ENCODE measurements at regions not wholly inside any gene's neighbourhood (a gene's known extent, or its start where the extent isn't known, plus 50 kb on each side); places are given as distances from the start of the nearest gene placed in this dataset.
A peak's percentile ranks its signal among the peaks of the same experiment; 100 is the strongest.

DNA sequence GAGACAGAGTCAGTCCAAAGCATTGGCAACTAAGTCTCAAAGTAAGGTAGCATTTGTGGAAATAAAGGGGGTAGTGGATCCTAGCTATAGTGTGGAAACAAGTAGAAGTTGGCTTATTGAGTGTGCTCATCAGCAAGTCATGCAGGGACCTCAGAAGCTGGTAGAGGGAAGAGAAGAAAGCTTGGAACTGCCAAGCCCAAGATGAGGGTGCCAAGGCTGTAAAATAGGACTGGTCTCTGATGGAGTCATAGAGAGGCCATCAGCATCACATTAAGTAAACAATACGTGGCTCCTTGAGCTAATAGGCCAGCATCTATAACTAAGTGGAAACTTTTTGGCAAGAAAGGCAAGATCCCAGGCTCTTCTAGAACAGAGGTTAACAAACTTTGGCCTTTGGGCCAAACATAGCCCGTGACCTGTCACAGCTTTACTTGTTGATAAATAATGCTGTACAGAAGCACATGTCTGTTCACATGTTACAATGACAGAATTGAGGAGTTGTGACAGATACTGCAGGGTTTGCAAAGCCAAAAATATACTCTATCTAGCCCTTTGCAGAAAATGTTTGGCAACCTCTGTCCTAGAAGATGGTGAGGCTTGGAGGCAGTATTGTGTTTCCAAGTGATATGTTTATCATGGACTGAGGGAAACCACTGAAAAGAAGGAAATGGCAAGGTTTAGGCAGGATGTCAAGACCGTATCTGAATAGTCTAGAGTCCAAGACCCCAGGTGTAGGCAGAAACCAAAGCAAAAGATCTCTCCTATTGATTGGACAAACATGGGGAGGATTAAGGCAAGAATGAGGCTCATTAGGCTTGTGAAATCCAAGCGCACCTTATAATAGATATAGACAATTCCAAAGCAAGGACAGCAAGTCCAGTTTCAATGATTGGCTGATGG lies 62.5 kb upstream of the CD44 start:
- no peak for DNase-seq (ENCODE audit: low read depth, low spot score)
- H3K27ac ChIP-seq: peak overlapping the region; percentile 74

DNA sequence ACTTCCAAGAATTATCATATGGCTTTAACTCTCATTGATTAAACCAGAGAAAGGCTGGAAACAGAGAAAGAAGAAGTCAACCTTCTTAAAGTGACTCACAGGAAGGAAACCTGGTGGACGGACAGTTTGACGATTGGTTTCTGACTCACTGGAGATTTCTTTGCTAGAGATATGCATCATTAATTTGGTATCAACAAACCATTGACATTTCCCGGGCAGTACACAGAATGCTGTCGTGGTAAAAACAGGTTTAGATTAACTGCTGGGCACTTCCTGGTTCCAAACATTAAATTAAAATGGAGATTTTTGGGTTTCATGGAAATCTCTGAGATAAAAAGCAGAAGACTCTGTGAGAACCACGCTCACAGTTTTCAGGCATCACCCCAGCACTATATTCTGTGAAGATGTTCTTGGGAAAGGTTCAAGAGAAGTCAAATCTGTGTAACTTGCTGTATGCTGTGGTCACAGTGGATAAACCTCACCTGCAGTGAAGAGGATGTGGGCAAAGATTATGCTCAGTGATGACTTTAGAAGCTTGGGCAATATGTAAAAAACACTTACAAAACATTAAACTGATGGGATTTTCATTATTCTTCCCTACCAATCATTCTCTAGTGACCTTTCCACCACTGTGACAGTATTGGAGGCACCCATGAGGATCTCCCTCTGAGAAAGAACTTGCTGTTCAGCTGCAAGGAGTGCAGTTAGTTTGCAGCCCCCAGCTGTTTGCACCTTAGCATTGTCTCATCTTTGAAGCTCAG lies 61.1 kb upstream of the CD44 start:
- peak; percentile 79 for DNase-seq (ENCODE audit: low read depth, low spot score)
- H3K27ac ChIP-seq: peak overlapping the region; percentile 74

DNA sequence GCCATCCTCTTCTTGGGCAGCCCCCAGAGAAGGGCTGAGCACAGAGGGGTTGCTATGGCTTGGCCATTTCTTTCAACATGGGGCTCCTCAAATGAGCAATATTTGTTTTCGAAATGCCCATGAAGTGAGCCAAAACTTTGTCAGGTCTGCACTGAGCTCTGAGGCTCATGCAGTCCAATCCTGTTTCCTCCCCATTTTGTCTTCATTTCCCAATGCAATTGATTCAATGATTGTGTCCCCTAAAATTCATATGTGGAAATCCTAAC lies 60.6 kb upstream of the CD44 start:
- peak overlapping the region; percentile 74 for H3K27ac ChIP-seq
- DNase-seq (ENCODE audit: low read depth, low spot score): no peak

DNA sequence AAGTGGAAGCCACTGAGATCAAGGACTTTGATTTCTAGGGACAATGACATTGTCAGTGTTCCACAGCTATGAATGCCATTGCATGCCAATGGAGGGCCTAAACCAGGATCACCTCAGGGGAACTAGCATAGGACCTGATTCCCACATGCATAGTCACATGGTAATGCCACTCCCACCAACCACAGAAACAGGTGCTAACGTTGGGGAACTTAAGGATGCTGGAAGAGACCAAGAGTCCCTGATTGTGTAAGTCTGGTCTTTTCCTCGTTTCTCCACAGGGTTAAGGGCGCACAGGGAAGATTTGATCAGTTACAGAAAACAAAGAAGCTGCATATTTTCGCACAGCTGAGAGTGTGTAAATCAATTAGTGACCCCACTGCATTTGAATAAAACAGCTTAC lies 59.4 kb upstream of the CD44 start:
- DNase-seq (ENCODE audit: low read depth, low spot score): no peak

DNA sequence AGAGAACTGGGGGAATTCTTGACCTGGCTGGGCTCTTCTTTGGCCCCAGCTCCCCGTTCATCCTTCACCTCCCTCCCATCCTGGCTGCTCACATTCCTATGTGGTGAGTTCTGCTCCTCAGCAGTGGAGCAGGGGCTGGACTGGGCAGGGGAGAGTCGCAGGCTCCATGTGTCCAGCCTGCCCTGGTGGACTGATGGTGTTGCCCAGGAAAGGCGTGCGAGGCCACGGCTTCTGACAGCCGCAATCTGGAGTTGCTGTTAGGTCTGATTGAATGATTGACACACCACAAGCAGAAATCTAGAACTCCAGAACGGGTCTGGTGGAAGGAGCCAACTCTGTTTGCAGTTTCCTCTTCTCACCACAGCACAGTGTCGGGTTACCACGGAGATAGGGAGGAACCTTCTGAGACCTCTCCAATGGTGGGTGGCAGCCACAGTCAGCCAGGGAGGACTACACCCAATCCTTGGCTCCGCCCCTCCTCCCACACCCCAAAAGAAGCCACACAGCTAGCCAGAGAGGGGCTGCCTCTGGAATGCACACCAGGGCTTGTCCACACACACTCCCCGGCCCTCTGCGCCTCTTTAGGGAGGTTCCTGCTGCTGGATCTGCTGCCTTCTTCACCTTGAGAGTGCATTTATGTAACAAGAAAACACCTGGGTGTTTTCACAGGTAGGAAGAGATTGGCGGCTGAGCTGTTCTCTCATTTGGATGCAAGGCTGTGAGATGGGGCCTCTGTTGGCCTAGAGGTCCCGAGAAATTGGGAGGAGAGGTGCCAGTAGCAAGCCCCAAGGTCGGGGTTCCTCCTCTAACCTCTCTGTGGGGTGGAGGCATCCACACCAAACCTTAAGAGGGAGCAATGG lies 56.4 kb upstream of the CD44 start:
- DNase-seq (ENCODE audit: low read depth, low spot score): no peak
- peak overlapping the region; percentile 55 for H3K27ac ChIP-seq

More for the DNA sequence above, 59.4 kb upstream of the CD44 start:
- H3K27ac ChIP-seq: no peak overlapping the region

DNA sequence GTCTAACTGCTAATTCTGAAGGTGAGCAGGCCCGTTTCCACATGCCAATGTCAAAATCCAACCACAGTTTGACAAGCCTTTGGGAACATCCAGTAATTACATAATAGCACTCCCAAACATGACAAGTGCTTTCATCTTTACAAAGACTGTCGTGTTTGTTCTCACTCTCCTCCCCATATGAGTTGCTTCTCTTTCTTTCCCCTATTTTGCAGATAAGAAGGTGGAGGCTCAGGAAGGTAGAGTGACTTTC lies 55.9 kb upstream of the CD44 start:
- no peak for DNase-seq (ENCODE audit: low read depth, low spot score)

DNA sequence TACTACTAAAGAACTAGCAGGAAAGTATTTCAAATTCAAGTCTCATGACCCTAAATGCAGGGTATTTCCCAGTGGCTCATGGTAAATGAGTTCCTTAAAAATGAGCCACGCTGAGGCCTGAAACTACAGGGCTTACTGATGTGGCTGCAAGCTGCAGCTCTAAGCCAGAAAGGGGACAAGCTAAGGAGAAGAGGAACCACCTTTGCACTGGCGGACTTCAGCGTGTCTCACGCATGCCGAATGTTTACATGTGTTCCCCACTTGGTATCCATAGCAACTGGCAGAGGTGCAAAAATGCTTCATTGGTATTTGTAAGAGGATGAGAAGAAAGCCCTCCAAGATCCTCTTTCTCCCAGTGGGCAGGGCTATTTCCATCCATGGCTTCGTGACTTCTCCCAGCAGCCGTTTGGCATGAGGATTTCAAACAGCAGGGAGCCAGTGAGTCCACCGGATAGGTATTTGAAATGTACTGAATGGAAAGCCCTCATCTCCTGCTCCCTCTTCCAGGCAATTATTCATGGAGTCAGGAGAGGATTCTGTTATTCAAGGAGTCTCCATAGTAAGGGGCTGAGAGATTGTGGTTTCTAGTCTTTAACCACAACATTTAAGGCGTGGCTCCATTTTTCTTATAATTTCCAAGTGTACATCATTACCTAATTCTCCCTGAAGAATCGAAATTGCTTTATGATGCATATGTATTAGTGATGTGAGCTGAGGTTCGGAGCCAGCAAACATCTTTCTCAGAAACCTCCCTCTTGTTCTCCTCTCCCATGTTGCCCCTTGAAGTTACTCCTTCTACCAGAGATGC lies 55.3 kb upstream of the CD44 start:
- peak overlapping the region; percentile 55 for H3K27ac ChIP-seq
- no peak for DNase-seq (ENCODE audit: low read depth, low spot score)

More for the DNA sequence above, 55.9 kb upstream of the CD44 start:
- H3K27ac ChIP-seq: peak overlapping the region; percentile 55

DNA sequence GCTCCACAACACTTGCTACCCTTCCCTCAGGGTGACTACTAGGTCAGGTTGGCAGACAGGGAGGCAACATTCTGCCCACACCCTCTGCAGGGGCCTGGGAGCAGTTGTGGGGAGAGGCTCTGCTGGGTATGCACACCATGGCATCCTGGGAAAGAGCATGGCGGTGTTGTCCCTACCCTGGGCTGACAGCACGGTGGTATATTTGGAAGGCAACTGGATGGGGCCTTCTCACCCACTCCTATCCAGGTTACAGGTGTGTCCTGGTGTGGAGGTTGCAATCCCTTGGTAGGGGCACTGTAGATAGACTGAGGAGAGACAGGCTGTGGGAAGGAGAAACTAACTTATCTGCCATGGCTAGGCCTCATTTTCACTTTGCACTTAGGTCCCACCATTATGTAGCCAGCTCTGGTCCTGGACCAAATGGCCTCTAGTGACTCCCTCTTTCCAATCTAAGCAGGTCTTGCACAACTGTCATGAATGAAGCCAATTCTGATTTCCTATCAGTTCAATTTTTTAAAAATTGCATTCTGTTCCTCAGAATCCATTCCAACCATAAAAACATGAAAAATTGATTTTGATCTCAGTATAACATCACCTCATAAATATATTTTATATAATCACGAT lies 54.0 kb upstream of the CD44 start:
- no peak overlapping the region for H3K27ac ChIP-seq
- no peak for DNase-seq (ENCODE audit: low read depth, low spot score)

DNA sequence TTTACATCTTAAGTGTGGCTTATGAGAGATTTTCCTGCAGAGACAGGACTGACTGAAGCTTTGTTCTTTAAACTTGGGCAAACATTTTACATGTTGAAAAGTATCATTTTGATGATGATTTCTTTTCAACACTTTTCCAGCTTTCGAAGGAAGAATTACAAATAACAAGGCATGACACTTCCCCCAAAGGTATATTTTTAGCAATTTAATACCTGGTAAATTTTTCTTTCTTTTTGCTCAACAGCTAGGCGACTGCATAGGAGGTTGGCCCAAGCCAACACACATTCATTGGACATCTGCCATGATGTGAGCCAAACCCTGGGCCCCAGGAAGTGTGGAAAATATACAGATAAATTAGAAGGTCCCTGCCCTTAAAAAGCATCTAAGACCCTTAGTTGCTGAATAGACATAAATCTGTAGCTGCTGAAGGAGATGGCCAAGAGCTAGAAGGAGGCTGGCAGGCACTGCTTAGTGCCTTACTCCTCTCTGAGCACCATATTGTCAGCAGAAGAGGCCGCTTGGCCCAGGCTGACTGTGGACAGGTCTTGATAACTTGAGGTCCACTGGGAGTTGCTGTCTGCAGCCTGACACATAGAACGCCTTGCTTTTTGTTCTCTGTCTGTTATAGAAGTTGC lies 53.3 kb upstream of the CD44 start:
- no peak overlapping the region for H3K27ac ChIP-seq
- DNase-seq (ENCODE audit: low read depth, low spot score): no peak

DNA sequence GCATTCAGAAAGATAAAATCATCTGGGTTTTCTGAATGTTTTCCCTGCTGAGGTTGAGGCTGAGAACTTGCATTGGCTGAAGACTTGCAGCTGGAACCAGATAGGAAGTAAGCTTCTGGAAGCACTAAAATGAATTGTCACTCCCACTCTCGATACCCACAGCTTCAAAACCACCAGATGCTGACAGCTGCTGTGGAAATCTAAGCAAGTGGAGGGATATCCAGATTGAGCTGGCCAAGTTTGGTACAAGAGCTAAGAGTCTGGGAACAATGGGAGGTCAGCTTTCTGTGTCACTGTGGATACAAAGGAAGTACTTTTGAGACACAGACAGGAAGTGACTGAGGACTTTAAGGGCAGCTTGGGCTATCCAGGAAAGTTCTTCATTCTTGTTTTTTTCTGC lies 51.3 kb upstream of the CD44 start:
- DNase-seq (ENCODE audit: low read depth, low spot score): no peak
- H3K27ac ChIP-seq: peak overlapping the region; percentile 82

DNA sequence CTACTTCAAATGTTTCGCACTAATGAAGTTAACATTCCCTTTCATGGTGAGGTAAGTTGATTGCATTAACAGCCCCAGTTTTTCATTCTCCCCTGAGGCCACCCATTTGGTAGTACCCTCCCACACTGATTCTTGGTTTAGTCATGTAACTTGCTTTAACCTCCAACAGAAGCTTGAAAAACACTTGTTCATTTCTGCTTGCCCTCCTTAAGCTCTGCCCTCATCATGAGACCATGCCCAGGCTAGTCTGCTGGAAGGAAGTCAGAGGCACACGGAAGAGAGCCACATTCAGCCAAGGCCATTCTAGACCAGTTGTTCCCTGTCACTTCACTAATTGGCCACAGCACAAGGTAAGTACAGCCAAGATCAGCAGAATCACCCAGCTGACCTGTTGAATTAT lies 50.7 kb upstream of the CD44 start:
- DNase-seq (ENCODE audit: low read depth, low spot score): no peak
- peak overlapping the region; percentile 82 for H3K27ac ChIP-seq

DNA sequence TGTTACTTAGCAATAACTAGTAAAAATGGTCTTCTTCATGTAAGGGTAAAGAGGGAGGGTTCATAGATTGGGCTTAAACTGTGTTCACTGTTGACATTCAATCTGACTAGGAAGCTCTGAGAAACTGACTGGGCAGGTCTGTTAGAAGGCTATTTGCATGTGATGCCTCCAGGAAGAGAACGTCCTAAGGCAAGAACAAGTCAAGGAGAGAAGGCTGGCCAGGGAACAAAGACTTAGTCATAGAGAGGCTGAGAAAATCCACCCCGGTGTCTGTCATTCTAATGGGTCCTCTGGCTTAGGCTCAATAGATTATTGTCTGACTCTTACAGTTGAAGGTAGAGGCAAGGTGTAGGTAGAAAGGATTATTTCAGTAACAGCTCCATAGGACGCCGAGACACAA lies 50.3 kb upstream of the CD44 start:
- peak; percentile 81 for DNase-seq (ENCODE audit: low read depth, low spot score)
- peak overlapping the region; percentile 82 for H3K27ac ChIP-seq

Data from epithelial cell of prostate (primary cell).